GM21786 (cell line): ENCODE measurements at regions not wholly inside any gene's neighbourhood (a gene's known extent, or its start where the extent isn't known, plus 50 kb on each side); places are given as distances from the start of the nearest gene placed in this dataset.

Source experiments
- ATAC-seq: cut with Tn5 transposase; IDR thresholded peaks from one replicate; pipeline ENCODE4 v1.9.1; 2021; ENCODE audit not compliant: unreplicated experiment

GRCh38 chr16:51450909-51451308, 299.8 kb upstream of the SALL1 start:
- ATAC-seq = no peak

GRCh38 chr16:51450376-51450775, 299.3 kb upstream of the SALL1 start:
- ATAC-seq = no peak

GRCh38 chr16:51449441-51449840, 298.4 kb upstream of the SALL1 start:
- ATAC-seq = no peak

- ATAC-seq = no peak
These were observed 294.2 kb upstream of the SALL1 start for GRCh38 chr16:51445250-51445649.

- no peak for ATAC-seq
These were observed 292.9 kb upstream of the SALL1 start for GRCh38 chr16:51443934-51444333.

GRCh38 chr16:51442141-51442870, 291.2 kb upstream of the SALL1 start:
- no peak for ATAC-seq

- ATAC-seq = no peak
These were observed 289.2 kb upstream of the SALL1 start for GRCh38 chr16:51440131-51440889.

- ATAC-seq = no peak
These were observed 288.2 kb upstream of the SALL1 start for GRCh38 chr16:51439271-51439670.

- ATAC-seq = no peak
These were observed 285.7 kb upstream of the SALL1 start for GRCh38 chr16:51436742-51437141.

GRCh38 chr16:51434567-51435198, 283.6 kb upstream of the SALL1 start:
- ATAC-seq = no peak

- no peak for ATAC-seq
These were observed 282.5 kb upstream of the SALL1 start for GRCh38 chr16:51433599-51433998.

GRCh38 chr16:51431517-51432241, 280.6 kb upstream of the SALL1 start:
- no peak for ATAC-seq

GRCh38 chr16:51430716-51431369, 279.8 kb upstream of the SALL1 start:
- no peak for ATAC-seq

- no peak for ATAC-seq
These were observed 278.0 kb upstream of the SALL1 start for GRCh38 chr16:51429041-51429440.

GRCh38 chr16:51427085-51427484, 276.0 kb upstream of the SALL1 start:
- ATAC-seq = no peak

GRCh38 chr16:51426276-51426675, 275.2 kb upstream of the SALL1 start:
- ATAC-seq = no peak

GRCh38 chr16:51420247-51420646, 269.2 kb upstream of the SALL1 start:
- no peak for ATAC-seq

- ATAC-seq = no peak
These were observed 268.7 kb upstream of the SALL1 start for GRCh38 chr16:51419768-51420167.

GRCh38 chr16:51418258-51418657, 267.2 kb upstream of the SALL1 start:
- ATAC-seq = no peak

GRCh38 chr16:51416926-51417325, 265.9 kb upstream of the SALL1 start:
- ATAC-seq = no peak

GRCh38 chr16:51410125-51410524, 259.1 kb upstream of the SALL1 start:
- ATAC-seq = no peak
